Bone marrow (tissue), 2 donors: ENCODE measurements at regions not wholly inside any gene's neighbourhood (a gene's known extent, or its start where the extent isn't known, plus 50 kb on each side); places are given as distances from the start of the nearest gene placed in this dataset.
"Not testable (repeated sequence)": the region's sequence is repeated elsewhere in the genome, so short reads cannot be mapped to it uniquely, and the experiment has no call there.

Experiments used
- DNase-seq, 2 donors: peaks; one replicate each; lab custom pipeline; 2025; lab: John Stamatoyannopoulos, UW

DNA sequence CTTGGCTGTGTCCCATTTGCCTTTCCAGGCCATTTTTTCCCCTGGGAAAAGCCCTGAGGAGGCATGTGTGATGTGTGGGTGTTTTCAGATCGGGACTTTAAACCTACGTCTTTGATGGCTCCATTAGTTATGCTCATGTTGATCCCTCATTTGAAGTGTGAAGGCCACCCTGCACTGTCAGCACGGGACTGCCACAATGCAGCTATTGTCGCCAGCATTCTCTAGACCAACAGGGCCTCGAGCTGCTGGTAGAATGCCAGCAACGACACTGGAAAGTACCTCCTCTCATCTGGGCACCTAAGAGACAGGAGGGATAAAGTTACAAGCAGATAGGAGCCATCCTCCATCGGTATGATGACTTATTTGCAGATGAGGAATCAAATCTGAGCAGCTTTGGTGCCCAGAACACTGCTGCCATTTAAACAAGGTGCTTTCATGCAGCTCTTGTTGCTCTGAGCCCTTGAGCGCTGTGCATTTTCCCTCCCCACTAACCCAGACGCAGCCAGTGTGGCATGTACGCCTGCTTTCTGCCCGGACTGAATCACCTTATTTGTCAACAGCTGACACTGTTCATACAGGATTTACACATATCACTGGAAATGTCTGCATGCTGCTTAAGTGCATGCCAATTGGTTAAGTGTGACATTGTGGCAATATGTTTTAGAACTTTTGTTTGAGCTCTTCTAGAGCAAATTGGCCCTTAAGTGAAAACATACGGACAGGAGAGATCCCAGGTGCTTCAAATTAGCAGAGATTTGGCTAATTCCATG lies 175.0 kb upstream of the PITRM1 start:
- no peak for DNase-seq

- no peak for DNase-seq
Measured at GRCh38 chr10:3346851-3347250, 174.3 kb upstream of the PITRM1 start.

DNA sequence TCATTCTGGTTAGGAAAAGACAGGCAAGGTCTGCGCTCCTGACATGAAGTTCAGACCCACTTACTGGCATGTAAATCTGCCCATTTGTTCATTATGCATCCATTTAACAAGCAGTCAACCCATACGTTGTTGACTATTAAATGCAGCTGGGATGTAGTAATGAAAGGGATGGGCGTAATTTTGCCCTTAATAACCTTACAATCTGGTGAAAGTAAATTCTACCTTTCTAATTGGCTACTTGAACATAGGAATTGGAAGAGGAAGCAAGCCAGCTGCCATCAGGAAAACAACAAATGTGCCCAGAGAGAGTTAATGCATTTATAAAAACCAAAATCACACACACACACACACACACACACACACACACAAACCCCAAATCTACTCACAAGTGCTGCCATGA lies 170.2 kb upstream of the PITRM1 start:
- DNase-seq = no peak

GRCh38 chr10:3340127-3340730 lies 167.6 kb upstream of the PITRM1 start:
- DNase-seq = no peak

DNA sequence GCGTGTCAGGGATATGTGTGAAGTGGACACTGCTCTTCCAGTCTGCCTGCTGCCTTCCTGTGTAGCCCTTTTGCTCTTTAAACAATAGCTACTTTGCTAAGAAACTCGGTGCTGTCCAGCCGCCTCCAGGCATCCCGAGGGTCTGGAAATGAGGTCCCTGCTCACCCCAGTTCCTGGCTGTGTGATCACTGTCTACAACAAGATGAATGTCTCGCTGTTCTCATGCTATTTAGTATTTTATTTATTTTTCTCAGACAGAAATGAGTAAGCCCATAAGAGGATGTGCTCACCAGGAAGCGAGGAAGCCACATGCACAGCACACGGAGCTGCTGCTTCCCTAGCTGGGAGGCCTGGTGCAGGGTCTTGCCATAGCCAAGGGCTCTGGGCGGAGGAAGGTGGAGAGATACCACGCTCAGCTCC lies 167.0 kb upstream of the PITRM1 start:
- peak in 1 of 2 donors; percentile 23 for DNase-seq

DNA sequence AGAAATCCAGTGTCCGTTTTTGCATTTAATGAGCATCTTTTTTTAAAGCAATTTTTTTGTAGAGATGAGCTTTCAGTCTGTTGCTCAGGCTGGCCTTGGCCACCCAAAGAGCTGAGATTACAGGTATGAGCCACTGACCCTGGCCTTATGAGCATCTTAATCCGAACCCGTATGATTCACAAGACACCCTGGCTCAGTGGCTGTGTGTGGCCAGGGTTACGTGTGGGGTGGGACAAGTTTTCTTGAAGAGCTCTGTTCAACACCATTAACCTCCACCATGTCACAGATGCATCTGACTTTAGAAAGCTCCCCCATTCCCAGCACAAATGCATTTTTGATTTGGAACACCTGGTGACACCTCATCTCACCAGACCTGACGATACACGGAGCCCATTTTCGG lies 166.5 kb upstream of the PITRM1 start:
- no peak for DNase-seq

DNA sequence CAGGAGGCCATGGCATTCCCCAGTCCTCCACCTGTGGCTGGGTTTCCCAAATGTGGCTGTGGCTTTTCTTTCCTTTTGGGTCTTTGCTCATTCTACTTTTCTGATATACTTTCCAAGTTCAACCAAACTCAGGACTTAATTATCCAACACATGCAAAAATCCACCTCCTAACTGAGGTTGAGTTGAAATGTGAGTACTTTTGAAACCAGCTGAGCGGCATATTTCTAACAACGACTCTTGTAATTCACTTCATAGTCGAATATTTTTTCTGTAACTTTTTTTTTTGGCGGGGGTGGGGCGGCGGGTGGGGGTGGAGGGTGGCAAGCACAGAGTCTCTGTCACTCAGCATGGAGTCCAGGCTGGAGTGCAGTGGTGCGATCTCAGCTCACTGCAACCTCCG lies 165.2 kb upstream of the PITRM1 start:
- no peak for DNase-seq

- DNase-seq = no peak
Measured at GRCh38 chr10:3336673-3337293, 164.2 kb upstream of the PITRM1 start.

- no peak for DNase-seq
Measured at GRCh38 chr10:3333426-3333825, 160.8 kb upstream of the PITRM1 start.

- DNase-seq = no peak
Measured at GRCh38 chr10:3331690-3332230, 159.2 kb upstream of the PITRM1 start.

- DNase-seq = no peak
Measured at GRCh38 chr10:3331187-3331586, 158.6 kb upstream of the PITRM1 start.

DNA sequence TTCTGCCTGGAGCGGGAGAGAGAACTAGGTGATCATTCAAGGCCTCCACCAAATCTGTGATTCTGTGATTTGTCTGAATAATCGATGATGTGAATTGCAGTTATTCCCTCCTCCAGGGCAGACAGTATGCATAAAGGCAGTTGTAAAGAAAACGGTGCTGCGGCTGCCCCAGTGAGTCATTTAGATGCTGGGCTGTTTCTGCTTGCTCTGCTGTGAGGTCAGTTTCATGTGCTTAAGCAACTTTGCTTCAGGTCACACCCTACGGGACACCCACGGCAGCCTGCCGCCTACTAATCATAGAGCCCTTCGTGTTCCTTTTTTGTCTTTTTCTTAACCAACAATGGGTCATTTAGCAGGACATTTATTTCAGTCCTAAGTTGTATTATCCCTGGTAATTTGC lies 158.1 kb upstream of the PITRM1 start:
- no peak for DNase-seq

DNA sequence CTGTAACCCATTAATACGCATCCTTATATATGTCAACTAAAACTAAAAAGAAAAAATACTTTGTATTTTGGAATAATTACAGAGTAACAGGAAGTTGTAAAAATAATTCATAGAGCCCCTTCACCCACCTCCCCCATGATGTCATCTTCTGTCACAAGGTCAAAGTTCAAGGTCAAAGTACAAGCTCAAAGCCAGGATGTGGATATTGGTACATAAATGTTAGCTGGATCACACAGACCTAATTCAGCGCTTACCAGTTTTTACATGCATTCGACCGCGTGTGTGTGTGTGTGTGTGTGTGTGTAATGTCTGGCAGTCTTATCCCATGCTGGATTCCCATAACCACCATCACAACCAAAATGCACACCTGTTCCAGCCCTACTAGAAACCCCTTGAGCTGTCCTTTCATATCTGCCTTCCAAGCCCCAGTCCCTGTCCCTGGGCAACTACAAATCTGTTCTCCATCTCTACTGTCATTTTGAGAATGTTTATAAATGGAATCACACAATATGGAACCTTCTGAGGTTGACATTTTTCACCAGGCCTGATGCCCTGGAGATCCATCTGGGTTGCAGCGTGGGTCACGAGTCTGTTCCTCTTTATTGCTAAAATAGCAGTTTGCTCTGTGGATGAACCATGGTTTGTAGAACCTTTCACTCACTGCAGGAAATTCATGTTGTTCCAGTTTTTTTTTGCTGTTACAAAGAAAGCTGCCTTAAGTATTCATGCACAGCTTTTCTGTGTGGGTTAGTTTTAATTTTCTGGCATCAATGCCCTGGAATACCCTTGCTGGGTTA lies 153.6 kb upstream of the PITRM1 start:
- DNase-seq = no peak

- no peak for DNase-seq
Measured at GRCh38 chr10:3324612-3325038, 152.0 kb upstream of the PITRM1 start.

DNA sequence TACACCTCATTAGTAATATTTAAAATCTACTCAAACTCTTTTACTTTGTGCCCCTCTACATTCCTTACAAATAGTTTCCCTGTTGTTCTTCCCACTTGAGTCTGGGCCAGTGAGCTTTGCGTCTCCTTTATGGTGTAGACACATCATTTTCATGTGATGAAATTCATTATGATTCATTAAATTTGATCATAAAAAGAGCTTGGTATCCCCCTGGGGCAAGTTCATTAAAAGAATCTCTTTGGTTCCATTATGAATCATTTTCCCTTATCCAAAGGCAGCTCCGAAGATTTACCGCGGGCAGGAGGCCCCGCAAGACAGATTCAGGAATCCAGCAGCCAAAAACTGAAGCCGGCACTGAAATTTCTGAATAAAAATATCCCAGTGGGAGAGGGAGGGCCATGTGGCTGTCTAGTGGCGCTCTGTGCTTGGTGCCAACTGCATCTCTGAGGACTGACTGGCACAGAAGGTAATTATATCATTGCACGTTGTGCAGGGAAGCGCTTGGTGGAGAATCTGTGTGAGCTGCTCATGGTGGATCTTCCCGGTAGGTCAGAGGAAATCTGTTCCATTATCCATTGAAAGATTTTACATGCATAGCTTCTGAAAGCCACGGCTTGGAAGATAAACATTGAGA lies 151.4 kb upstream of the PITRM1 start:
- no peak for DNase-seq

- no peak for DNase-seq
Measured at GRCh38 chr10:3321123-3321522, 148.5 kb upstream of the PITRM1 start.

GRCh38 chr10:3319811-3320226 lies 147.2 kb upstream of the PITRM1 start:
- no peak for DNase-seq

- DNase-seq = not testable (repeated sequence)
Measured at GRCh38 chr10:3318480-3318807, 145.9 kb upstream of the PITRM1 start.

- not testable (repeated sequence) for DNase-seq
Measured at GRCh38 chr10:3317553-3318479, 145.2 kb upstream of the PITRM1 start.

DNA sequence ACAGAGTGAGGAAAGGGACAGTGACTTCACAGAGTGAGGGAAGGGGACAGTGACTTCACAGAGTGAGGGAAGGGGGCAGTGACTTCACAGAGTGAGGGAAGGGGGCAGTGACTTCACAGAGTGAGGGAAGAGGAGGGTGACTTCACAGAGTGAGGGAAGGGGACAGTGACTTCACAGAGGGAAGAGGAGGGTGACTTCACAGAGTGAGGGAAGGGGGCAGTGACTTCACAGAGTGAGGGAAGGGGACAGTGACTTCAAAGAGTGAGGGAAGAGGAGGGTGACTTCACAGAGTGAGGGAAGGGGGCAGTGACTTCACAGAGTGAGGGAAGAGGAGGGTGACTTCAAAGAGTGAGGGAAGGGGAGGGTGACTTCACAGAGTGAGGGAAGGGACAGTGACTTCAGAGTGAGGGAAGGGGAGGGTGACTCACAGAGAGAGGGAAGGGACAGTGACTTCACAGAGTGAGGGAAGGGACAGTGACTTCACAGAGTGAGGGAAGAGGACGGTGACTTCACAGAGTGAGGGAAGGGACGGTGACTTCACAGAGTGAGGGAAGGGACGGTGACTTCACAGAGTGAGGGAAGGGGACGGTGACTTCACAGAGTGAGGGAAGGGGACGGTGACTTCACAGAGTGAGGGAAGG lies 142.0 kb upstream of the PITRM1 start:
- DNase-seq = not testable (repeated sequence)
